HCT116 (cell line): ENCODE measurements at regions not wholly inside any gene's neighbourhood (a gene's known extent, or its start where the extent isn't known, plus 50 kb on each side); places are given as distances from the start of the nearest gene placed in this dataset.
"Not testable (repeated sequence)": the region's sequence is repeated elsewhere in the genome, so short reads cannot be mapped to it uniquely, and the experiment has no call there.

ENCODE experiments used
- ATAC-seq: fragments of 200-7000 bp; cut with Tn5 transposase; 2 replicates; pipeline ENCODE4 v1.9.1; 2020; ENCODE audit warnings: mild to moderate bottlenecking, moderate library complexity
- BruUV-seq: library from RNA; stranded (reverse); fragments of 400-500 nt; replicated peaks from 2 replicates; lab custom pipeline; 2021; lab: Mats Ljungman, UMichigan
- CTCF ChIA-PET: fragments of 300-600 bp; sonication (Branson Sonifier 250); formaldehyde crosslinking; loops from one replicate; lab custom pipeline; 2021; ENCODE audit warnings: antibody characterized with exemption; lab: Charles Lee
- POLR2A ChIA-PET: fragments of 300-600, 350-600 bp; sonication (Branson Sonifier 250); formaldehyde crosslinking; loops from one replicate; lab custom pipeline; 2021; ENCODE audit warnings: antibody characterized with exemption; lab: Charles Lee
- RAD21 ChIA-PET, 2 experiments: fragments of 300-600 bp; sonication (Branson Sonifier 250); formaldehyde crosslinking; loops; one replicate each; lab custom pipeline; 2023; ENCODE audit warnings: low total read pairs in 2 of 2; ENCODE audit not compliant: uncharacterized antibody in 2 of 2, unreplicated experiment in 2 of 2, low non-redundant PET in 1 of 2; lab: Charles Lee
- DNase-seq: peaks from one replicate; pipeline ENCODE4 v3.0.0-alpha.2; 2010; ENCODE audit warnings: low read depth, low spot score
- H2AFZ ChIP-seq: fragments of 200-600 bp; shearing (Covaris generic), sonication (generic); 2 replicates; pipeline ENCODE4 v1.6.1; 2017; ENCODE audit warnings: low read depth, mixed run types, mixed read lengths, antibody characterized with exemption, low read length; ENCODE audit not compliant: poor library complexity, severe bottlenecking
- H3K27ac ChIP-seq: 2 replicates; pipeline ENCODE4 v1.5.1; 2012; ENCODE audit warnings: low read depth, low read length
- H3K27me3 ChIP-seq: fragments of 200-600 bp; sonication (generic); 2 replicates; pipeline ENCODE4 v1.6.1; 2016; ENCODE audit warnings: mixed run types, low read length, mixed read lengths; ENCODE audit not compliant: insufficient read depth
- H3K36me3 ChIP-seq, 2 experiments: fragments of 200-500 bp in 1 of 2; fragments of 200-600 bp in 1 of 2; sonication (Bioruptor generic) in 1 of 2; sonication (generic) in 1 of 2; 2 replicates each; pipeline versions ENCODE4 v1.5.1 to v1.6.1; 2014 to 2016; ENCODE audit warnings: low read length in 2 of 2, inconsistent platforms in 1 of 2, mixed read lengths in 1 of 2, mixed run types in 1 of 2; ENCODE audit not compliant: insufficient read depth in 2 of 2, control insufficient read depth in 1 of 2
- H3K4me1 ChIP-seq, 2 experiments: fragments of 200-600 bp in 1 of 2; sonication (generic) in 1 of 2; 2 replicates each; pipeline versions ENCODE4 v1.5.1 to v1.6.1; 2012 to 2017; ENCODE audit warnings: low read length in 2 of 2, inconsistent platforms in 1 of 2, mild to moderate bottlenecking in 1 of 2, mixed read lengths in 1 of 2, mixed run types in 1 of 2, moderate library complexity in 1 of 2; ENCODE audit not compliant: insufficient read depth in 2 of 2, control insufficient read depth in 1 of 2
- H3K4me2 ChIP-seq: fragments of 200-600 bp; sonication (generic); 2 replicates; pipeline ENCODE4 v1.6.1; 2017; ENCODE audit warnings: mixed run types, low read length, mixed read lengths
- H3K4me3 ChIP-seq, 2 experiments: fragments of 200-600 bp in 1 of 2; sonication (generic) in 1 of 2; replicated peaks in 1 of 2; 2 replicates each; pipeline ENCODE4 v1.5.1; 2011 to 2016; ENCODE audit warnings: low read length in 2 of 2, control low read depth in 1 of 2, low read depth in 1 of 2, mild to moderate bottlenecking in 1 of 2, mixed read lengths in 1 of 2, mixed run types in 1 of 2
- H3K79me2 ChIP-seq: fragments of 200-600 bp; sonication (generic); 2 replicates; pipeline ENCODE4 v1.6.1; 2017; ENCODE audit warnings: mild to moderate bottlenecking, mixed run types, low read length, moderate library complexity, mixed read lengths; ENCODE audit not compliant: insufficient read depth
- H3K9ac ChIP-seq: fragments of 200-600 bp; sonication (generic); 2 replicates; pipeline ENCODE4 v1.6.1; 2016; ENCODE audit warnings: low read length, mixed read lengths
- H3K9me2 ChIP-seq: fragments of 200-600 bp; sonication (generic), shearing (Covaris generic); 2 replicates; pipeline ENCODE4 v1.6.1; 2017; ENCODE audit warnings: mixed run types, mild to moderate bottlenecking, moderate library complexity; ENCODE audit not compliant: insufficient read depth
- H3K9me3 ChIP-seq, 2 experiments: fragments of 200-500 bp in 1 of 2; fragments of 200-600 bp in 1 of 2; sonication (Bioruptor generic) in 1 of 2; sonication (generic) in 1 of 2; 2 replicates each; pipeline ENCODE4 v1.6.1; 2014 to 2017; ENCODE audit warnings: low read length in 2 of 2, mixed read lengths in 2 of 2, inconsistent platforms in 1 of 2, low read depth in 1 of 2, mild to moderate bottlenecking in 1 of 2, mixed run types in 1 of 2, moderate library complexity in 1 of 2; ENCODE audit not compliant: control insufficient read depth in 1 of 2, insufficient read depth in 1 of 2
- H4K20me1 ChIP-seq: fragments of 200-600 bp; sonication (generic), shearing (Covaris generic); 2 replicates; pipeline ENCODE4 v1.6.1; 2017; ENCODE audit warnings: mixed run types, mild to moderate bottlenecking, moderate library complexity; ENCODE audit not compliant: insufficient read depth
- ATF3 ChIP-seq: IDR thresholded peaks from 2 replicates; pipeline ENCODE4 v1.6.1; 2012
- CTCF ChIP-seq, 3 experiments: fragments of 200-600 bp in 1 of 3; sonication (generic) in 1 of 3; IDR thresholded peaks in 2 of 3; conservative IDR thresholded peaks in 1 of 3; 2 replicates each; pipeline ENCODE4 v1.5.1; 2012 to 2017; ENCODE audit warnings: low read depth in 2 of 3, low read length in 2 of 3, antibody characterized with exemption in 1 of 3, borderline replicate concordance in 1 of 3, control low read depth in 1 of 3, mild to moderate bottlenecking in 1 of 3, mixed read lengths in 1 of 3, mixed run types in 1 of 3, moderate library complexity in 1 of 3; ENCODE audit not compliant: insufficient read depth in 1 of 3
- EGR1 ChIP-seq: IDR thresholded peaks from 2 replicates; pipeline ENCODE4 v1.6.1; 2012; ENCODE audit warnings: low read depth
- ELF1 ChIP-seq: IDR thresholded peaks from 2 replicates; pipeline ENCODE4 v1.6.1; 2012; ENCODE audit warnings: low read depth, borderline replicate concordance
- EZH2phosphoT487 ChIP-seq: fragments of 200-600 bp; IDR thresholded peaks from 2 replicates; pipeline ENCODE4 v1.6.1; 2018; ENCODE audit warnings: antibody characterized with exemption, borderline replicate concordance
- FOSL1 ChIP-seq: IDR thresholded peaks from 2 replicates; pipeline ENCODE4 v1.6.1; 2012; ENCODE audit warnings: low read depth
- JUND ChIP-seq: IDR thresholded peaks from 2 replicates; pipeline ENCODE4 v1.6.1; 2012
- MAX ChIP-seq: IDR thresholded peaks from 2 replicates; pipeline ENCODE4 v1.6.1; 2012
- POLR2A ChIP-seq: IDR thresholded peaks from 2 replicates; pipeline ENCODE4 v1.7.0; 2011; ENCODE audit warnings: borderline replicate concordance; ENCODE audit not compliant: insufficient read depth, insufficient read length; ENCODE audit errors: extremely low read depth
- POLR2AphosphoS5 ChIP-seq: IDR thresholded peaks from 2 replicates; pipeline ENCODE4 v1.6.1; 2011; ENCODE audit warnings: mild to moderate bottlenecking, low read depth, low read length, moderate library complexity
- SIN3A ChIP-seq: IDR thresholded peaks from 2 replicates; pipeline ENCODE4 v1.6.1; 2012; ENCODE audit warnings: low read depth
- YY1 ChIP-seq: IDR thresholded peaks from 2 replicates; pipeline ENCODE4 v1.6.1; 2011; ENCODE audit warnings: low read length, low read depth, moderate library complexity, mild to moderate bottlenecking; ENCODE audit not compliant: insufficient replicate concordance; ENCODE audit errors: extremely low read depth
- intact Hi-C: fragments of 100-400 bp; cut with micrococcal nuclease; formaldehyde crosslinking; loops from 2 replicates; pipeline ENCODE4 v1.10.0; 2022
- TF ChIP-seq, protein P1 (sequence below): IDR thresholded peaks from 2 replicates; pipeline ENCODE4 v1.6.1; 2012; ENCODE audit warnings: low read depth

GRCh38 chr5:117118499-117118898 lies 543.9 kb upstream of the SEMA6A start:
- H2AFZ ChIP-seq, result no peak overlapping the region
- H3K79me2 ChIP-seq, result no peaks in the 10 kb centered on the region
- H3K9me3 ChIP-seq, result no peaks in the 10 kb centered on the region
- no peaks in the 10 kb centered on the region for H3K36me3 ChIP-seq
- no peaks in the 10 kb centered on the region for H4K20me1 ChIP-seq
- H3K4me2 ChIP-seq, result no peak overlapping the region
- H3K4me3 ChIP-seq, result no peak overlapping the region
- no peak for TF ChIP-seq EGR1
- TF ChIP-seq MAX, result no peak
- TF ChIP-seq JUND, result no peak
- TF ChIP-seq YY1, result no peak
- no peak for TF ChIP-seq CTCF (IDR thresholded peaks at IDR 0.05 in 2 of 3, conservative IDR thresholded peaks at IDR 0.05 in 1 of 3; ENCODE audit: borderline replicate concordance in 1 of 3, insufficient read depth in 1 of 3, low read depth in 2 of 3, low read length in 2 of 3)
- no peak for TF ChIP-seq SIN3A
- no peak for TF ChIP-seq ATF3
- no peak for TF ChIP-seq EZH2phosphoT487
- TF ChIP-seq POLR2A, result no peak
- TF ChIP-seq ELF1, result no peak
- TF ChIP-seq, protein P1, sequence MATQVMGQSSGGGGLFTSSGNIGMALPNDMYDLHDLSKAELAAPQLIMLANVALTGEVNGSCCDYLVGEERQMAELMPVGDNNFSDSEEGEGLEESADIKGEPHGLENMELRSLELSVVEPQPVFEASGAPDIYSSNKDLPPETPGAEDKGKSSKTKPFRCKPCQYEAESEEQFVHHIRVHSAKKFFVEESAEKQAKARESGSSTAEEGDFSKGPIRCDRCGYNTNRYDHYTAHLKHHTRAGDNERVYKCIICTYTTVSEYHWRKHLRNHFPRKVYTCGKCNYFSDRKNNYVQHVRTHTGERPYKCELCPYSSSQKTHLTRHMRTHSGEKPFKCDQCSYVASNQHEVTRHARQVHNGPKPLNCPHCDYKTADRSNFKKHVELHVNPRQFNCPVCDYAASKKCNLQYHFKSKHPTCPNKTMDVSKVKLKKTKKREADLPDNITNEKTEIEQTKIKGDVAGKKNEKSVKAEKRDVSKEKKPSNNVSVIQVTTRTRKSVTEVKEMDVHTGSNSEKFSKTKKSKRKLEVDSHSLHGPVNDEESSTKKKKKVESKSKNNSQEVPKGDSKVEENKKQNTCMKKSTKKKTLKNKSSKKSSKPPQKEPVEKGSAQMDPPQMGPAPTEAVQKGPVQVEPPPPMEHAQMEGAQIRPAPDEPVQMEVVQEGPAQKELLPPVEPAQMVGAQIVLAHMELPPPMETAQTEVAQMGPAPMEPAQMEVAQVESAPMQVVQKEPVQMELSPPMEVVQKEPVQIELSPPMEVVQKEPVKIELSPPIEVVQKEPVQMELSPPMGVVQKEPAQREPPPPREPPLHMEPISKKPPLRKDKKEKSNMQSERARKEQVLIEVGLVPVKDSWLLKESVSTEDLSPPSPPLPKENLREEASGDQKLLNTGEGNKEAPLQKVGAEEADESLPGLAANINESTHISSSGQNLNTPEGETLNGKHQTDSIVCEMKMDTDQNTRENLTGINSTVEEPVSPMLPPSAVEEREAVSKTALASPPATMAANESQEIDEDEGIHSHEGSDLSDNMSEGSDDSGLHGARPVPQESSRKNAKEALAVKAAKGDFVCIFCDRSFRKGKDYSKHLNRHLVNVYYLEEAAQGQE, result no peak
- no peak for TF ChIP-seq POLR2AphosphoS5
- TF ChIP-seq FOSL1, result no peak
- RAD21 ChIA-PET, result no interaction called here
- H3K4me1 ChIP-seq, result no peaks in the 10 kb centered on the region
- H3K9me2 ChIP-seq, result no peaks in the 10 kb centered on the region
- BruUV-seq, result no TSS peak
- DNase-seq, result no peak
- no peak for ATAC-seq
- intact Hi-C loops, result no loop called here
- no peaks in the 10 kb centered on the region for H3K27me3 ChIP-seq
- CTCF ChIA-PET, result no interaction called here
- no peak overlapping the region for H3K9ac ChIP-seq
- H3K27ac ChIP-seq, result no peak overlapping the region
- POLR2A ChIA-PET, result no interaction called here

GRCh38 chr5:117117314-117117713 lies 542.7 kb upstream of the SEMA6A start:
- intact Hi-C loops, POLR2A ChIA-PET, ATAC-seq, H3K36me3 ChIP-seq, H3K27ac ChIP-seq, H3K9me2 ChIP-seq, H3K79me2 ChIP-seq, CTCF ChIA-PET, DNase-seq, H3K4me1 ChIP-seq, H3K4me2 ChIP-seq, H3K4me3 ChIP-seq, H3K27me3 ChIP-seq, H4K20me1 ChIP-seq, BruUV-seq, H2AFZ ChIP-seq, H3K9me3 ChIP-seq, H3K9ac ChIP-seq, RAD21 ChIA-PET: not testable (repeated sequence)
